D721Med (cell line): ENCODE measurements at regions not wholly inside any gene's neighbourhood (a gene's known extent, or its start where the extent isn't known, plus 50 kb on each side); places are given as distances from the start of the nearest gene placed in this dataset.

ENCODE experiments used
- DNase-seq: peaks from one replicate; pipeline ENCODE4 v3.0.0; 2011; ENCODE audit warnings: low spot score; ENCODE audit not compliant: insufficient read length
- FAIRE-seq: peaks from 2 replicates; lab custom pipeline; 2011; peaks lifted over from hg19 to GRCh38; lab: Jason Lieb, UNC
- CTCF ChIP-seq: IDR thresholded peaks from 2 replicates; pipeline ENCODE4 v1.5.1; 2012; ENCODE audit warnings: mild to moderate bottlenecking, control low read depth; ENCODE audit not compliant: insufficient read depth; ENCODE audit errors: missing control alignments

GRCh38 chr21:35145626-35146233 lies 96.6 kb upstream of the RUNX1 start:
- TF ChIP-seq CTCF, result no peak
- no peak for FAIRE-seq
- DNase-seq, result no peak

GRCh38 chr21:35144978-35145377 lies 95.9 kb upstream of the RUNX1 start:
- FAIRE-seq, result no peak
- TF ChIP-seq CTCF, result no peak

GRCh38 chr21:35142036-35142815 lies 93.1 kb upstream of the RUNX1 start:
- DNase-seq, result no peak
- no peak for TF ChIP-seq CTCF
- FAIRE-seq, result no peak

More at GRCh38 chr21:35144978-35145377, 95.9 kb upstream of the RUNX1 start:
- no peak for DNase-seq

- FAIRE-seq (no peak), DNase-seq (no peak)
- TF ChIP-seq CTCF, result no peak
Measured at GRCh38 chr21:35139382-35139715, 90.2 kb upstream of the RUNX1 start.

- DNase-seq (no peak), FAIRE-seq (no peak)
- TF ChIP-seq CTCF, result no peak
Measured at GRCh38 chr21:35138665-35139381, 89.7 kb upstream of the RUNX1 start.

- FAIRE-seq, result no peak
- DNase-seq, result no peak
- no peak for TF ChIP-seq CTCF
Measured at GRCh38 chr21:35136586-35137219, 87.6 kb upstream of the RUNX1 start.
